IPS-11a (cell line): ENCODE measurements at regions not wholly inside any gene's neighbourhood (a gene's known extent, or its start where the extent isn't known, plus 50 kb on each side); places are given as distances from the start of the nearest gene placed in this dataset.
"Not testable (repeated sequence)": the region's sequence is repeated elsewhere in the genome, so short reads cannot be mapped to it uniquely, and the experiment has no call there.

ENCODE experiments used
- H3K4me3 ChIP-seq: one replicate; pipeline ENCODE4 v1.5.1; 2013; ENCODE audit warnings: low read depth, low read length, control low read depth

DNA sequence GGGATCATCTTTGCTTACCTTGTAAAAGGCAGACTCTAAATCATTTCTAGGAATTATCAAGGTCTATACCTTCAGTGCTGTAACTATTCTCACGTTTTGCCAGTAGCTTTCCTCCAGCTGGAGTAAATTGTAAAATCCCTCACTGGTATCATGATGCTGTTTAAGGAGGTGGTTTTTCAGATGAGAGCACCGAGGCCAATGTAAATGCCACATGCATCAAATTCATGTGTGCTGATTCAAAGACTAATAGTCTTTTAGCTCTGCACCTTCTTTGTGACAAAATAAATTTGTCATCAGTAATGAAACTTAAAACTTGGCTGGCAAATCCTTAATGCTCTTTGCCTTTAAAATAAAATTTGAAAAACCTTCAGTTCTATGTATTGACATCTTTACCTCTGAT lies 503.8 kb downstream of the SETD4 start:
- H3K4me3 ChIP-seq = no peak overlapping the region

- H3K4me3 ChIP-seq = not testable (repeated sequence)
Observed at GRCh38 chr21:35552483-35552882, 503.4 kb upstream of the RUNX1 start.

DNA sequence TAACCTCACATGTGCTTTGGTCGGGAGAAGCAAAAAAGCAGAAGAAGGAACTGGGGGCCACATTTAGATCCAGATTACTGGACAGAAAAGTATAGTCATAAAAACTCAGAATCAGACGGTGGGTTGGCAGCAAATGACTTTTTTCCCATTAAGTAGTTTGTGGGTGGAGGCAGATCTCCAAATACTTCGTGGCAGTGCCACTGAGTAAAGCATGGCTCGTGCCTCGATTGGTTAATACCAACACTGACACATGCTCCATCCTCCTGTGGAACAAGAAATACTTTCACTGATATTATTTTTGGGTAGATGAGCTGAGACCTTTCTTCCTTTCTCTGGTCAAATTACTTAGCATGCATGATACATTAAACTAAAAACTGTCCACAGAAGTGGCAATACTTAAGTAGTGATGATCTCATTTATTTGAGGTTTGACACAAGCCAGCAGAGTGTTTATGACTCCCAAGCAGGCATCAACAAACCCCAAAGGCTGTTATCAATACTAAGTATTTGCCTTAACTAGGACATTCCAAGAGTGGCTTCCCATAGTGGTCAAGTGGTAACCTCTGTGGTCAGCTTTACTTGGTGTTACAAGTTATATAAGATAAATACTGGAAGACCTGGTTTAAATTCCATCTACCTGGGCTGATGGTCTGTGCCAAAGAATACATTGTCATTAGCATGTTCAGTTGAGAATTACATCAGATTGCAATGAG lies 500.0 kb upstream of the RUNX1 start:
- no peak overlapping the region for H3K4me3 ChIP-seq

DNA sequence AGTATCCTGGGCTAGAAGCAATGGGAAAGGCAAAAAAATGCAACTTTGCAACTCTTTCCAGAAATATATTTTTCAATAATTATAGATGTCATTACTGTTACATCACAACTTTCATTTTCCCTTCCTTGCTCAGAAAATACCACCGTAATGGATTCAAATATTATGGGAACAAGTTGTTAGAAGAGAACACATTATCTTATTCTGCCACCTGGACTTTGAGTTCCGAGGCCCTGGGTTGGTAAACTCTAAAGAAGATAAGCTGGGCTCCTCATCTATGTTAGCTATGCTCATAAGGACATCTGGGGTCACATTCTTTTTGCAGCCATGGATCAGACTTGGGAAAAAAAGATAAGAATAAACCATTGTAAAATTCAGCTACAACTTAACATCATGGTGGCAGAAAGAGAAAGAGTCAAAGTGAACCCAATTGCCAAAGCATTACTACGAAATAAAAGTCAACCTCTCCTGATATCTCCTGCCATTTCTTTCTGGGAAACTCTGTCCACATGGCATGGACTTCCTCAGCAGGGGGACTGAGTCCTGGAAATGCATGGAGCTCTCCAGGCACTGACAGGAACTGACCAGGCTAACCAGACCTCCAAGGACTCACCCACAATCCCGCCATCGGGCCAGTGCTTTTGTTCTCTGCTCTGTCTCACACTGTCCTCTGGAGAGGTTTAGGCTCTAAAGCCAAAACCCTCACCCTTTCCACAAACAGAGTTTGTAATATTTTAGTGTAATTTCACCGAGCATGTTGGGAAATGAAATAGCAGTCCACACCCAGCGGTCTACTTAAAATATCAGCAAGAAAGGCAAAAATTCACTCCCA lies 499.1 kb upstream of the RUNX1 start:
- no peak overlapping the region for H3K4me3 ChIP-seq

GRCh38 chr21:35543746-35544145 lies 494.6 kb upstream of the RUNX1 start:
- no peak overlapping the region for H3K4me3 ChIP-seq

- H3K4me3 ChIP-seq = no peak overlapping the region
Observed at GRCh38 chr21:35540950-35541638, 492.0 kb upstream of the RUNX1 start.

- H3K4me3 ChIP-seq = no peak overlapping the region
Observed at GRCh38 chr21:35538386-35538785, 489.3 kb upstream of the RUNX1 start.

GRCh38 chr21:35537604-35538003 lies 488.5 kb upstream of the RUNX1 start:
- H3K4me3 ChIP-seq = no peak overlapping the region

- no peak overlapping the region for H3K4me3 ChIP-seq
Observed at GRCh38 chr21:35533893-35534292, 484.8 kb upstream of the RUNX1 start.

- no peak overlapping the region for H3K4me3 ChIP-seq
Observed at GRCh38 chr21:35530766-35531165, 481.7 kb upstream of the RUNX1 start.

- no peak overlapping the region for H3K4me3 ChIP-seq
Observed at GRCh38 chr21:35529171-35529863, 480.2 kb upstream of the RUNX1 start.

DNA sequence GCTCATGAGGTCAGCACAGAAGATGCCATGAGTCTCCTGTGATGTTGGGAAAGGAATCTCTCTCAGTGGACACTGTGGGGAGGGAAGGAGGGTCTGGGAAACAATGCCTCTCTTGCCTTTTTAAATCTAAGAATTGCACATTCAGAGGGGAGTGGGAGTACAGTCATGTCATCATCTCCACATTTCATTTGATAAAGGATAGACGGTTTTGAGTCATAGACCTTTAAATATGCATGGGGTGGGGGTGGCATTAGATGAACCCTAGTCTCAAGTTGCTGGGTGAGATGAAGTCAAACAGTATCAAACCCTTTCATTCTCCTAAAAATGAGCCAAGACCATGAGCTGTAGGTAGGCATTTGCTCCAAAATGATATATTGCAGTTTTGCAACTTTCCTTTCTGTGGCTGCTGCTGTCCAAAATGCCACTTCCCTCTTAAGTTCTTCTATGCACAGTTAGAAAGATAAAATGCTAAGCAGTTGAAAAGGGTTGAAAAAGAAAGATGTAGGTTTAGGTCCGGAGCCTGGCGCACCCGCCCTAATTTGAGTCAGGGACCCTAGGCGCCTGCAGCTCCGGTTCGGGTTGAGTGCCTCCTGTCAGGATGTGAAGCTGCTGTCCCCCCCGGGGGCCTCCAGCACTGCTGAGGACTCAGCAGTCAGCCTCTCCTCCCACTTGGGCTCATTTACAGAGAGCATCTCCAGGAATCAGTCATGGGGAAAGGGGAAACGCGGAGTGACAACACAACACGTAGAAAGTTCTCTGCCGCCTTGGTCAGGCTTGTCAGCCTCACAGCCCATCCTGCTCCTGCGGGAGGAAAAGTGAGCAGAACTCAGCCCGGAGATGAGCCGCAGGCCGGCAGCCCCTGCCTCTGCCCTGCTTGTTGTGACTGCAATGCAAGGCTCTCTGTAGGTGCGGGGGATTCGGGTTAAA lies 479.3 kb upstream of the RUNX1 start:
- no peak overlapping the region for H3K4me3 ChIP-seq

DNA sequence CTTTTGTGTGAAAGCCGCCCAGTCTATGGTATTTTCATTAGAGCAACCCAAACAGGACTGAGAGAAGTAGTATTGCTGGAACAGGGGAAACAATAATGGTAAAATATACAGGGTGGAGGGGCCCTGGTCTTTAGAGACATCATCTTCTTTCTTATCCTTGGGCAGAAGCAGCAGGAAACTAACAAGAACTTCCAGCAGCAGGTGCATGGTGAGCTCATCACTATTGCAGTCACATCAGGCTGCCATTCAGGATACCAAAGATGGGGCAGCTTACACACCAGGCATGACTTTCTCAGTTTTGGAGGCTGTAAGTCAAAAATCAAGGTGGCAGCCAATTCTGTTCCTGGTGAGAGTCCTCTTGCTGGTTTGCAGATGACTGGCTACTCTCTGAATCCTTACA lies 478.3 kb upstream of the RUNX1 start:
- no peak overlapping the region for H3K4me3 ChIP-seq

DNA sequence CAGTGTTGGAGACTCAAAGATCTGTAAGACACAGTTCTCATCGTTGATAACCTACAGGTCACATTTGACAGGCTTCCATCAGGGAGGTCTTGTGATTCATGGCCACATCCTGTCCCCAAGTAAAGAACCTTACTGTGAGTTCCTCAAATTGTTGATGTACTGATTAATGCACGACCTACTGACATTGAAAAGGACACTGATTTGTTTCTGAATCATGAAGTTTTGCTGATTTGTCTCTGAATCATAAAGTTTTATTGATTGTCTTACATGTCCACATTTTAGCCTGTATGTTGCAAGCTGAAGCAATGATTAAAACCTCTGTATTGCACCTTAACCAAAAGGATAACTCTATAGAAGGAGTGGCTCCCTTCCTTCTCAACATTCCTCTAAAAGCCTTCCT lies 476.3 kb upstream of the RUNX1 start:
- no peak overlapping the region for H3K4me3 ChIP-seq

- no peak overlapping the region for H3K4me3 ChIP-seq
Observed at GRCh38 chr21:35521852-35522505, 472.9 kb upstream of the RUNX1 start.

DNA sequence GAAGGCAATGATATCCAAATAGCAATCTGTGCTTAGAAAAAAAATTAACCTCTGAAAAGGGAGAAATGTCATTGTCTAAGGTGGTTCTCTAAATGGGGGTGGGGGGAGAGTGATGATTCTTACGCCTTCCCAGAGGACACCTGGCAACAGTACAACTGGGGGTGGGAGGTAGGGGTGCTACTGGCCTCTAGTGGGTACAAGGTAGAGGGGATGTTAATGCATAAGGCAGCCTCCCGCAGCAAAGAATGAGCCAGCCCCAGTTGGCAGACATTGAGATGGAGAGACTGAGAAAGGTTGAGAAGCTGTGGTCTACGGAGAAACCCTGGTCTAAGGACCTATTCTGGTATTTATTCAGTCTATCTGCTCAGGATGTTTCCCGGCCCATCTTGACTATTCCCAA lies 472.2 kb upstream of the RUNX1 start:
- H3K4me3 ChIP-seq = no peak overlapping the region

- H3K4me3 ChIP-seq = no peak overlapping the region
Observed at GRCh38 chr21:35520856-35521255, 471.8 kb upstream of the RUNX1 start.

GRCh38 chr21:35520302-35520701 lies 471.2 kb upstream of the RUNX1 start:
- no peak overlapping the region for H3K4me3 ChIP-seq

GRCh38 chr21:35517865-35518264 lies 468.8 kb upstream of the RUNX1 start:
- no peak overlapping the region for H3K4me3 ChIP-seq

GRCh38 chr21:35516292-35516691 lies 467.2 kb upstream of the RUNX1 start:
- not testable (repeated sequence) for H3K4me3 ChIP-seq
